Keratinocyte (primary cell): ENCODE measurements at regions not wholly inside any gene's neighbourhood (a gene's known extent, or its start where the extent isn't known, plus 50 kb on each side); places are given as distances from the start of the nearest gene placed in this dataset.

Experiments
- DNase-seq: peaks from one replicate; pipeline ENCODE4 v3.0.0-alpha.2; 2011; ENCODE audit warnings: low read depth, missing footprints, low spot score
- FAIRE-seq: peaks from 2 replicates; lab custom pipeline; 2011; peaks lifted over from hg19 to GRCh38; lab: Jason Lieb, UNC
- H2AFZ ChIP-seq: 2 replicates; pipeline ENCODE4 v1.6.0; 2012; ENCODE audit warnings: low read length, control low read depth, inconsistent platforms; ENCODE audit not compliant: control insufficient read depth
- H3K27ac ChIP-seq: 2 replicates; pipeline ENCODE4 v1.5.1; 2011; ENCODE audit warnings: low read length; ENCODE audit not compliant: control insufficient read depth, insufficient read depth
- H3K27me3 ChIP-seq: 3 replicates; pipeline ENCODE4 v1.6.0; 2011; ENCODE audit warnings: low read length; ENCODE audit not compliant: control insufficient read depth, insufficient read depth; ENCODE audit errors: extremely low read depth
- H3K36me3 ChIP-seq, 2 experiments: 2 replicates in 1 of 2; 3 replicates in 1 of 2; pipeline ENCODE4 v1.5.1; 2011; ENCODE audit warnings: low read length in 2 of 2, mild to moderate bottlenecking in 1 of 2; ENCODE audit not compliant: control insufficient read depth in 2 of 2, insufficient read depth in 2 of 2; ENCODE audit errors: extremely low read depth in 1 of 2
- H3K4me1 ChIP-seq: 3 replicates; pipeline ENCODE4 v1.5.1; 2011; ENCODE audit warnings: low read length; ENCODE audit not compliant: control insufficient read depth, insufficient read depth; ENCODE audit errors: extremely low read depth
- H3K4me2 ChIP-seq: 3 replicates; pipeline ENCODE4 v1.6.0; 2011; ENCODE audit warnings: low read depth, low read length; ENCODE audit not compliant: control insufficient read depth, insufficient read depth; ENCODE audit errors: extremely low read depth
- H3K4me3 ChIP-seq, 3 experiments: fragments of 200-600 bp in 1 of 3; sonication (generic) in 1 of 3; 2 replicates in 2 of 3; 3 replicates in 1 of 3; pipeline ENCODE4 v1.5.1; 2011 to 2016; ENCODE audit warnings: low read length in 3 of 3, mild to moderate bottlenecking in 3 of 3, control low read depth in 2 of 3, inconsistent platforms in 1 of 3, low read depth in 1 of 3, mixed read lengths in 1 of 3, mixed run types in 1 of 3, moderate library complexity in 1 of 3; ENCODE audit not compliant: control insufficient read depth in 2 of 3, insufficient read depth in 2 of 3; ENCODE audit errors: extremely low read depth in 1 of 3
- H3K79me2 ChIP-seq: 2 replicates; pipeline ENCODE4 v1.6.0; 2012; ENCODE audit warnings: low read length; ENCODE audit not compliant: control insufficient read depth, insufficient read depth
- H3K9ac ChIP-seq: 3 replicates; pipeline ENCODE4 v1.6.0; 2011; ENCODE audit warnings: low read length; ENCODE audit not compliant: control insufficient read depth, insufficient read depth; ENCODE audit errors: extremely low read depth
- H3K9me1 ChIP-seq: 3 replicates; pipeline ENCODE4 v1.6.0; 2011; ENCODE audit warnings: low read length; ENCODE audit not compliant: control insufficient read depth, insufficient read depth; ENCODE audit errors: extremely low read depth
- H3K9me3 ChIP-seq: 2 replicates; pipeline ENCODE4 v1.5.1; 2012; ENCODE audit warnings: low read depth, low read length; ENCODE audit not compliant: control insufficient read depth
- H4K20me1 ChIP-seq: 3 replicates; pipeline ENCODE4 v1.6.0; 2011; ENCODE audit warnings: low read length; ENCODE audit not compliant: control insufficient read depth, insufficient read depth; ENCODE audit errors: extremely low read depth
- EZH2 ChIP-seq: IDR thresholded peaks from one replicate; pipeline ENCODE4 v1.6.1; 2012; ENCODE audit warnings: inconsistent platforms, mild to moderate bottlenecking, low read length, moderate library complexity
- dilution Hi-C: fragments of 300-500 bp; cut with MboI; formaldehyde crosslinking; loops from one replicate; pipeline ENCODE4 v1.7.0; 2020; ENCODE audit warnings: low sequenced_read_pairs; ENCODE audit not compliant: extremely low pct_ligation_motif_present
- TF ChIP-seq, protein P1 (sequence below), 3 experiments: IDR thresholded peaks in 1 of 3; conservative IDR thresholded peaks in 1 of 3; optimal IDR thresholded peaks in 1 of 3; 2 replicates in 2 of 3; 3 replicates in 1 of 3; pipeline versions ENCODE3 to v1.5.1; 2011; ENCODE audit warnings: low read length in 3 of 3, mild to moderate bottlenecking in 3 of 3, moderate library complexity in 2 of 3, control low read depth in 1 of 3, inconsistent platforms in 1 of 3; ENCODE audit not compliant: insufficient read depth in 2 of 3; ENCODE audit errors: extremely low read depth in 1 of 3

DNA sequence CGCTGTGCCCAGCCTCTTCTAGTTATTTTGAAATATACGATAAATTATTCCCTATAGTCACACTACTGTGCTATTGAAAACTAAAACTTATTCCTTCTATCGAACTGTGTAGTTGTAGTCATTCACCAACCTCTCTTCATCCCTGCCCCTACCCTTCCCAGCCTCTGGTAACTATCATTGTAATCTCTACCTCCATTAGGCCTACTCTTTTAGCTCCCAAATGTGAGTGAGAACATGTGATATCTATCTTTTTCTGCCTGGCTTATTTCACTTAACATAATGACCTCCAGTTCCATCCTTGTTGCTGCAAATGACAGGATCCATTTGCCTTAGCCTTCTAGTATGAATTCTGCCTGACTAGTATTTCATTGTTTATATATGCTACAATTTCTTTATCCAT, 127.4 kb downstream of the PSAT1 start:
- dilution Hi-C loops = no loop called here
- no peaks in the 10 kb centered on the region for H4K20me1 ChIP-seq
- no peaks in the 10 kb centered on the region for H3K36me3 ChIP-seq
- H3K9me3 ChIP-seq = no peaks in the 10 kb centered on the region
- no peak overlapping the region for H3K9ac ChIP-seq
- H3K27ac ChIP-seq = no peak overlapping the region
- no peak for DNase-seq
- H2AFZ ChIP-seq = no peak overlapping the region
- H3K4me1 ChIP-seq = no peaks in the 10 kb centered on the region
- H3K9me1 ChIP-seq = no peaks in the 10 kb centered on the region
- FAIRE-seq = no peak
- H3K4me3 ChIP-seq = no peak overlapping the region
- H3K27me3 ChIP-seq = no peaks in the 10 kb centered on the region
- H3K79me2 ChIP-seq = no peaks in the 10 kb centered on the region
- TF ChIP-seq, protein P1, sequence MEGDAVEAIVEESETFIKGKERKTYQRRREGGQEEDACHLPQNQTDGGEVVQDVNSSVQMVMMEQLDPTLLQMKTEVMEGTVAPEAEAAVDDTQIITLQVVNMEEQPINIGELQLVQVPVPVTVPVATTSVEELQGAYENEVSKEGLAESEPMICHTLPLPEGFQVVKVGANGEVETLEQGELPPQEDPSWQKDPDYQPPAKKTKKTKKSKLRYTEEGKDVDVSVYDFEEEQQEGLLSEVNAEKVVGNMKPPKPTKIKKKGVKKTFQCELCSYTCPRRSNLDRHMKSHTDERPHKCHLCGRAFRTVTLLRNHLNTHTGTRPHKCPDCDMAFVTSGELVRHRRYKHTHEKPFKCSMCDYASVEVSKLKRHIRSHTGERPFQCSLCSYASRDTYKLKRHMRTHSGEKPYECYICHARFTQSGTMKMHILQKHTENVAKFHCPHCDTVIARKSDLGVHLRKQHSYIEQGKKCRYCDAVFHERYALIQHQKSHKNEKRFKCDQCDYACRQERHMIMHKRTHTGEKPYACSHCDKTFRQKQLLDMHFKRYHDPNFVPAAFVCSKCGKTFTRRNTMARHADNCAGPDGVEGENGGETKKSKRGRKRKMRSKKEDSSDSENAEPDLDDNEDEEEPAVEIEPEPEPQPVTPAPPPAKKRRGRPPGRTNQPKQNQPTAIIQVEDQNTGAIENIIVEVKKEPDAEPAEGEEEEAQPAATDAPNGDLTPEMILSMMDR (optimal IDR thresholded peaks at IDR 0.05 in 1 of 3, IDR thresholded peaks at IDR 0.05 in 1 of 3, conservative IDR thresholded peaks at IDR 0.05 in 1 of 3; ENCODE audit: extremely low read depth in 1 of 3, insufficient read depth in 2 of 3, low read length in 3 of 3) = no peak
- TF ChIP-seq EZH2 = no peak
- H3K4me2 ChIP-seq = no peak overlapping the region

DNA sequence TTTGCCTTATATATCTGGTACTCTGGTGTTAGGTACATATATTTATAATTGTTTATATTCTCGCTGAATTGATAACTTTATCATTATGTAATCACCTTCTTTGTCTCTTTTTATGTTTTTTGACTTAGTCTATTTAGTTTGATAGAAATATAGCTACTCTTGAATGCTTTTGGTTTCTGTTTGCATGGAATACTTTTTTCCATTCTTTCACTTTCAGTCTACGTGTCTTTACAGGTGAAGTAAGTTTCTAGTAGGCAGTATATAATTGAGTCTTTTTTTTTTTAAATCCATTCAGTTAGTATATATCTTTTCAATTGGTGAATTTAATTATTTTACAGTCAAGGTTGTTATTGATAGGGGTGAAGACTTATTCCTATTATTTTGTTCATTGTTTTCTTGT, 131.7 kb downstream of the PSAT1 start:
- TF ChIP-seq, protein P1 (optimal IDR thresholded peaks at IDR 0.05 in 1 of 3, IDR thresholded peaks at IDR 0.05 in 1 of 3, conservative IDR thresholded peaks at IDR 0.05 in 1 of 3; ENCODE audit: extremely low read depth in 1 of 3, insufficient read depth in 2 of 3, low read length in 3 of 3) = no peak
- TF ChIP-seq EZH2 = no peak
- no peaks in the 10 kb centered on the region for H3K36me3 ChIP-seq
- H3K9me1 ChIP-seq = no peaks in the 10 kb centered on the region
- no peak overlapping the region for H3K4me2 ChIP-seq
- no peaks in the 10 kb centered on the region for H3K9me3 ChIP-seq
- H3K4me3 ChIP-seq = no peak overlapping the region
- no peaks in the 10 kb centered on the region for H3K79me2 ChIP-seq
- H2AFZ ChIP-seq = no peak overlapping the region
- dilution Hi-C loops = no loop called here
- H4K20me1 ChIP-seq = no peaks in the 10 kb centered on the region
- H3K27me3 ChIP-seq = no peaks in the 10 kb centered on the region
- FAIRE-seq = no peak
- no peak overlapping the region for H3K27ac ChIP-seq
- DNase-seq = no peak
- no peak overlapping the region for H3K9ac ChIP-seq
- H3K4me1 ChIP-seq = no peaks in the 10 kb centered on the region
